Activated gamma-delta T cell treated with Interleukin-2 at 50 U/mL for 16 hours (primary cell): ENCODE measurements at regions not wholly inside any gene's neighbourhood (a gene's known extent, or its start where the extent isn't known, plus 50 kb on each side); places are given as distances from the start of the nearest gene placed in this dataset.
"Not testable (repeated sequence)": the region's sequence is repeated elsewhere in the genome, so short reads cannot be mapped to it uniquely, and the experiment has no call there.

Experiments used
- DNase-seq: peaks from one replicate; pipeline ENCODE4 v3.0.0-alpha.2; 2020

DNA sequence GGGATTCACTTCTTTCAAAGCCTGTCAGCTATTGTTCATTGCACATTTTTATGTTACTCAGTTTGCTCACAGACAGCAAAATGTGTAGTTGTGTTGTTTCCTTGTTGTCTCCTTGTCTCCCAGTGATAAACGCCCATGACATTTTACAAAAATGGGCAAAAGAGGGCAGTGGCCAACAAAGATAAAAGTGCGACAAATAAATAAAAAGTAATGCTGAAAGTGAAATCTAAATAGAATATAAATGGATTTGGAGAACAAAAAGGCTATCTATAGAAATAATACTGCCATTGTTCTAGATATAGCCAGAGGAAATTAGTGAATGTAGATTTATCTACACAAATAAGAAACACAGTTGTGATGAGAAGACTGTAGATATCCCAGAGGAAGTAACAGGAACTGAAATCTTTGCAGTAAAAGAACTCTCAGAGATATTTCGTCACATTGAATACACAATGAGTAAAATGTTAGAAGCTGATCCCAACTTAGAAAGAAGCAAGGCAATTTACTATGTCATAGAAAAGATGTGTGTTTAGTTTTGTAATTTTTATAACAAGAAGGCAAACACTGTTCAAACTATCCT lies 1186.2 kb upstream of the FAM98A start:
- DNase-seq, result no peak

DNA sequence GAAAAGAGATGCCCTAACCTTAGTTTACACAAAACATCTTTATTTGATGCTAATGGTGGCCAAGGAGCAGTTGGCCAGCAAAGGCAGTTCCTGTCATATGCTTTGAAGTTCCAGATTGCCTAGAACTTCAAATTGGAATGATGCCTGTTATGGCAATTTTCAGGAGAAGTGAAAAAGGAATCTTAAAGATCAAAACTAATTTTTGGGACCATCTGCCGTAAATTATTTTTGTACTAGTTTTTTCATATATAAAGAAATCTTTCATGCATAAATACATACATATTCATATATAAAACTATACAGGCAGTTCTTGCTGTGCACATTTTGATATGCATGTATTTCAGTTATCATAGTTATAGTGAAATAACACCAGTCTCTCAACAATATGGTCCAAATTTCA lies 1185.6 kb upstream of the FAM98A start:
- no peak for DNase-seq

- not testable (repeated sequence) for DNase-seq
Measured at GRCh38 chr2:34750742-34751141, 1151.6 kb upstream of the FAM98A start.

DNA sequence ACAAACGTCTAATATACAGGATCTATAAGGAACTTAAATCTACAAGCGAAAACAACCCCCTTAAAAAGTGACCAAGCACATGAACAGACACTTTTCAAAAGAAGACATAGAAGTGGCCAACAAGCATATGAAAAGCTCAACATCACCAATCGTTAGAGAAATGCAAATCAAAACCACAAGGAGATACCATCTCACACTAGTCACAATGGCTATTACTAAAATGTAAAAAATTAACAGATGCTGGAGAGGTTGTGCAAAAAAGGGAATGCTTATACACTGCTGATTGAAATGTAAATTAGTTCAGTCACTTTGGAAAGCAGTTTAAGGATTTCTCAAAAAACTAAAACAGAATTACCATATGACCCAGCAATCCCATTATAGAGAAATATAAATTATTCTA lies 1148.5 kb upstream of the FAM98A start:
- DNase-seq, result no peak

DNA sequence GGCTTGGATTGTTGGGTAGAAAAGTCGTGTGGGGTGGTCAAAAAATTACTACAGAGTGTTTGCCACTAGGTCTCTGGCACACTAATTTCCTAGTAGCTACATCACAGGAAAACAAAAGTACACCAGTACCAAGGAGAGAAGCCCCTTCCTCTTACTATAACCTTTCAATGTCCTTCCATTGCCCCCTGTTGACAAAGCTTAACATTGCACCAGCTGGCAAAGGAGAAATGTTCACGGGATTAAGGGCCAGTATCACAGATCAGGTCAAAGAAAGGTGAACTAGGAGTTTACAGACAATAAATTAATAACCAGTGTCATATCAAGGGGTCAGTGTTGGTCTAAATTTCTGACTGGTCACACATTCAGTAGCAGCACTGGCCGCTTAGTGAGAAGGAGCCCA lies 1139.6 kb upstream of the FAM98A start:
- no peak for DNase-seq

DNA sequence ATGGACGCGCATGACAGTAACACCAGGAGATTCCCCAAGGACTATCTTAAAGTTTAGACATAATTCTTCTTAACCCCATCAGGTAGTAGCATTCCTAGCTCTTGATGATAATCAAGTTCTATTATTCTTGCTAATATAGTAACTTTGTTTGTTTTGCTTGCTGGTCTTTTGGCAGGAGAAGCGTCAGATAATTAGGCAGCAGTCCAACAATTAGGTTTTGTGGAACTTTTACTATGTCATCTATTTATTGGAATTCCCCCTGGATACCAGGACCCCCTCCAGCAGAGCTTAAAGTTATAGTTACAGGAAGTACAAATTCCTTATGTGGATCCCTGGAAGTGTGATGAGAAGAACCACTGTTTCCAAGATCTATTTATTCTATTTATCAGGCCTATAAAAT lies 1138.0 kb upstream of the FAM98A start:
- no peak for DNase-seq

DNA sequence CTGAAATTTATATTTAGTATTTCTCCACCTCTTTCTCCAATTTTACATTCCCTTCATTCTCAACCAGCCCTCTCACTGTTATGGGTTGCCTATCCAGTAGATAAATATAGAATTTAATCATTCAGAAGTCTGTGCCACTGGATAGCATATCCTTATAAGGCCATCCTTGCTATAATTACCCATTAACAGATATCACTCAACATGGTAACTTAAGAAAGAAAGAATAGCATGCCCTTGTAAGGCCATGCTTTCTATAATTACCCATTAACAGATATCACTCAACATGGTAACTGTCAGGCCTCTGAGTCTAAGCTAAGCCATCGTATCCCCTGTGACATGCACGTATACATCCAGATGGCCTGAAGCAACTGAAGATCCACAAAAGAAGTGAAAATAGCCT lies 1137.4 kb upstream of the FAM98A start:
- DNase-seq, result no peak

- DNase-seq, result no peak
Measured at GRCh38 chr2:34734662-34735061, 1135.6 kb upstream of the FAM98A start.

GRCh38 chr2:34734042-34734441 lies 1134.9 kb upstream of the FAM98A start:
- DNase-seq, result no peak

DNA sequence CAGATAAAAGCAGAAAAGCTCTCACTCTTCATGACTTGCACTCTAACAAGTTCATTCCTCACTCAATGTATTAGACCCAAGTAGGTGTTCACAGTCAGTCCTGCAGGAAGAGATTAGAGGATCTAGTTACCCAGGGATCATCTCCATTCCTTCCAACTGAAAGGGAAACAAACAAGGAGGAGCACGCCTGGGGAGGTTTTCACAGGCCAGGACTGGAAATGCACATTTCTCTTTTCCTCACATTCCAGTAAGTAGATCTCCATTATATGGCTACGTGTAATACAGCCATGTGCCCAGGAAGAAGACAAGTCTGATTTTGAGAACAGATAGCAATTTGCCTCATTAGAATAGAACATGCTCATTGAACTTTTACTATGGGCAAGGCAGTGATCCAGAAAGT lies 1132.2 kb upstream of the FAM98A start:
- DNase-seq, result no peak

DNA sequence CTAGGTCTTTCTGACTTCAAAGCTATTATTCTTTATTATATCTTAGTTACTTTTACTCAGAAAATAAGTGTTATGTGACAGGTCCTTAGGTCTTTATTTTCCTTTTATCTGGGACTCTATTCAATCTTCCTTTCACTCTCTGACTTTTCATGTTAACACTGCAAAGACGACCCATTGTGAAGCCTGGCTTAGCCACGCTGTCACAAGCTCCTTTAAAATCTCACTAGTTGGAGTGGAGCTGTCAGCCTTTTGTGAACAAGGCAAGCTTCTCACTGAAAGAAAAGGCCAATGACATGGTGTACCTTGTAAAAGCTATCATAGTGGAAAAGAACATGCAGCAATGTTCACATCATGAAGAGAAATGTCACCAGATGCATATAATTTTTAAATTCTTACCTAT lies 1130.7 kb upstream of the FAM98A start:
- DNase-seq, result no peak

DNA sequence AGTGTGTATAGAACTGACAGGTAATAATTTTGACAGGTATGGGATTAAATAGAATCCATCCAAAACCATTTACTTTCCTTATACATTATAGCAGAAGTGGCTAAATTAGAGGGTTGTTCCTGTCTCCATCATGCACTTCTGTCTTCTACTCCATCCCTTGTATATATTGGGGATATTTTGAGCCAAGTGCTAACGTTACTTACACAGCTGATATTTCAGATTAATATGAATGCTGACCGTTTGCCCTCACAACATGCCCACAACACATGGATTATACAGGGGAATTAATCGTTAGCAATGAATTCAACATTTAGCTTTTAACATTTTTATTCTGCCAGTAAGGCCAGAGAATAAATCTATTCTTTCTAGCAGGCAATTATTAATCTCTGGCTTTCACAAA lies 1125.0 kb upstream of the FAM98A start:
- no peak for DNase-seq

DNA sequence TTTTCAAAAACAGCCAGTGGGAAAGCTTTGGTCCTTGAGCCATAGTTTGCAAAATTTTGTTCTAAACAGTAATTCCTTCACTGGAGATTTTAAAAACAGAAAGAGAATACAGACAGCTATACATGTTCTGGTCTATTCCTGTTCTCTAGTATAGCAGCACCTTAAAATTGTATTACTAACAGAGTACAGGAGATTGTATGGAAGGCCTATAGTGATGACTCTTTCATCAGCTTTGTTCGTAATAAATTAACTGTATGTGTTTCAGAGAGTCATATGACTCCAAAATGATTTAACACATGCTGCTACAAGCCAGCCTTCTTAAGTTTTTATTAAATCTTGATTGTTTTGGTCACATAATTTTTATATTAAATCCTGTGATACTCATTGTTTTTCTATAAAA lies 1124.6 kb upstream of the FAM98A start:
- DNase-seq, result no peak

GRCh38 chr2:34719206-34719605 lies 1120.1 kb upstream of the FAM98A start:
- DNase-seq, result no peak

GRCh38 chr2:34705551-34706247 lies 1106.6 kb upstream of the FAM98A start:
- no peak for DNase-seq

- DNase-seq, result no peak
Measured at GRCh38 chr2:34703292-34703691, 1104.2 kb upstream of the FAM98A start.

GRCh38 chr2:34702391-34702790 lies 1103.3 kb upstream of the FAM98A start:
- not testable (repeated sequence) for DNase-seq

- DNase-seq, result not testable (repeated sequence)
Measured at GRCh38 chr2:34677591-34677990, 1078.5 kb upstream of the FAM98A start.

DNA sequence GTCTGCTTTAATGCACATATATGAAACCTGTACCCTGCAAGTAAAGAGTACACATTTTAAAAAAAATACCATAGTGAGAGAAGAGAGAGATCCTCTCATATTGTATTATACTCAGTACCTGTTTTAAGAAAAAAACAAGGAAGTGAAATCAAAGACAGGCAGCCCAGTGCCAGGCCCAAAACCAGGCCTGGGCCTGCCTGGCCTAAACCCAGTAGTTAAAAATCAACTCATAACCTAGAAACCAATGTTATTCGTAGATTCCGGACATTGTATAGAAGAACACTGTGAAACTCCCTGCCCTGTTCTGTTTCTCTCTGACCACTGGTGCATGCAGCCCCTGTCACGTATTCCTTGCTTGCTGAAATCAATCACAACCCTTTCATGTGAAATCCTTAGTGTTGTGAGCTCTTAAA lies 1078.0 kb upstream of the FAM98A start:
- DNase-seq, result not testable (repeated sequence)

DNA sequence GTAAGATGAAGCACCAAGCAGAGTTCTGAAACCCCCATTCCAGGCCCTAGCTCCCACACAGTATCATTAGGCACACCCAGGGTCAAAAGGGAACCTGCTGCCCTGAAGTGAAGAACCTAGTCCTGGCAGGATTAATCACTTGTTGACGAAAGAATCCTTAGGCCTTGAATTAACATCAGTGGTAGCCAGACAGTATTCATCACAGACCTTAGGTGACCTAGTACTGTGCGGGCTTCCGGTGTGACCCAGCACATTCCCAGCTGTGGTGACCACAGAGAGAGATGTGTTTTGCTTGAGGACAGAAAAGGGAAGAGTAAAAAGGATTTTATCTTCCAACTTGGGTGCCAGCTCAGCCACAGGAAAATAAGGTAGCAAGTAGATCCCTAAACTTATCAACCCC lies 1071.4 kb upstream of the FAM98A start:
- no peak for DNase-seq

- no peak for DNase-seq
Measured at GRCh38 chr2:34666821-34667220, 1067.7 kb upstream of the FAM98A start.

GRCh38 chr2:34664266-34664665 lies 1065.2 kb upstream of the FAM98A start:
- no peak for DNase-seq

DNA sequence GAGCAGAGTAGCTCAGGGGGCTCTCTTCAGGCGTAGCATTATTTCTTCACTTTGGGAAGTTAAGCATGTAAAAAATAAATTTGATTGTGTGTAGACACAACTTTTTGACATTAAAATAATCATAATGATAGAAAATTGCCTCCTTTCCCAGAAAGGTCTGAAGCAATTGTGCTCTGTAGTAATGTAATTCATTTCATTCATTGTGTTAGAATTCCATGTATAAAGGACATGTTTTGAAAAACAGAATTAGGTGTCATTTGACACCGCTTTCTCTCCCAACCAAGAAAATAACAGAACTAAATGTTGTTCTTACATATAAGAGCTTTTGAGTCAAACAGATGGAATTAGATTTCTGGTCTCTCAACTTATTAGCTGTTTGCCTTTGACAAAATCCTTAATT lies 1064.2 kb upstream of the FAM98A start:
- DNase-seq, result no peak

- DNase-seq, result no peak
Measured at GRCh38 chr2:34660741-34661140, 1061.6 kb upstream of the FAM98A start.

GRCh38 chr2:34656632-34657031 lies 1057.5 kb upstream of the FAM98A start:
- DNase-seq, result no peak
